T-cell (primary cell): ENCODE measurements at regions not wholly inside any gene's neighbourhood (a gene's known extent, or its start where the extent isn't known, plus 50 kb on each side); places are given as distances from the start of the nearest gene placed in this dataset.

ENCODE experiments used
- ATAC-seq, 4 experiments: fragments of 200-7000 bp in 3 of 4; fragments of 150-1000 bp in 1 of 4; cut with Tn5 transposase; replicated peaks in 1 of 4; 1 replicate in 3 of 4; 2 replicates in 1 of 4; pipeline ENCODE4 v1.10.0; 2021; ENCODE audit warnings: moderate library complexity in 3 of 4, mild to moderate bottlenecking in 2 of 4, moderate number of reproducible peaks in 1 of 4
- CTCF ChIA-PET, 2 donors: fragments of 300-600 bp; sonication (Branson Sonifier 250); formaldehyde crosslinking; loops; one replicate each; lab custom pipeline; 2022; ENCODE audit warnings: antibody characterized with exemption in 2 of 2; lab: Charles Lee
- POLR2A ChIA-PET, 2 donors: fragments of 300-600 bp; sonication (Branson Sonifier 250); formaldehyde crosslinking; loops; one replicate each; lab custom pipeline; 2022; ENCODE audit warnings: antibody characterized with exemption in 2 of 2; lab: Charles Lee
- DNase-seq, 35 experiments: peaks; one replicate each; pipeline versions ENCODE4 v3.0.0 to v3.0.0-alpha.2; 2013 to 2023
- H3K27ac ChIP-seq: one replicate; pipeline ENCODE4 v1.5.1; 2013; ENCODE audit warnings: low read length
- H3K27me3 ChIP-seq, 2 experiments: replicated peaks in 1 of 2; 1 replicate in 1 of 2; 2 replicates in 1 of 2; pipeline versions ENCODE4 v1.6.1 to v1.7.0; 2013; ENCODE audit warnings: low read length in 1 of 2, mixed read lengths in 1 of 2; ENCODE audit not compliant: control insufficient read depth in 2 of 2, insufficient read depth in 2 of 2; ENCODE audit errors: extremely low read depth in 1 of 2
- H3K36me3 ChIP-seq, 2 donors: 1 replicate in 1 of 2; 2 replicates in 1 of 2; pipeline versions ENCODE4 v1.6.1 to v1.7.0; 2013; ENCODE audit warnings: low read length in 1 of 2; ENCODE audit not compliant: control insufficient read depth in 2 of 2, insufficient read depth in 1 of 2; ENCODE audit errors: extremely low read depth in 1 of 2
- H3K4me1 ChIP-seq, 2 experiments: 1 replicate in 1 of 2; 2 replicates in 1 of 2; pipeline versions ENCODE4 v1.6.1 to v1.7.0; 2013; ENCODE audit warnings: low read length in 2 of 2, mixed read lengths in 1 of 2; ENCODE audit not compliant: insufficient read depth in 2 of 2, control insufficient read depth in 1 of 2; ENCODE audit errors: extremely low read depth in 1 of 2
- H3K4me3 ChIP-seq, 2 donors: 1 replicate in 1 of 2; 2 replicates in 1 of 2; pipeline versions ENCODE4 v1.5.1 to v1.7.0; 2013; ENCODE audit warnings: mild to moderate bottlenecking in 2 of 2, low read length in 1 of 2, moderate library complexity in 1 of 2; ENCODE audit not compliant: control insufficient read depth in 1 of 2; ENCODE audit errors: extremely low read depth in 1 of 2
- H3K9me3 ChIP-seq: 2 replicates; pipeline ENCODE4 v1.7.0; 2013
- H3K27ac Mint-ChIP-seq, 2 donors: one replicate each; pipeline ENCODE4 v1.8.0; 2020 to 2021; ENCODE audit warnings: mild to moderate bottlenecking in 2 of 2, mixed read lengths in 2 of 2
- H3K27me3 Mint-ChIP-seq, 2 donors: one replicate each; pipeline ENCODE4 v1.8.0; 2021 to 2022; ENCODE audit warnings: mixed read lengths in 2 of 2
- H3K36me3 Mint-ChIP-seq: one replicate; pipeline ENCODE4 v1.8.0; 2021; ENCODE audit warnings: mixed read lengths
- H3K4me1 Mint-ChIP-seq, 3 donors: one replicate each; pipeline ENCODE4 v1.8.0; 2020 to 2022; ENCODE audit warnings: mixed read lengths in 3 of 3, mild to moderate bottlenecking in 1 of 3
- H3K4me3 Mint-ChIP-seq, 3 donors: one replicate each; pipeline ENCODE4 v1.8.0; 2020 to 2022; ENCODE audit warnings: mild to moderate bottlenecking in 3 of 3, mixed read lengths in 3 of 3, moderate library complexity in 3 of 3
- H3K9me3 Mint-ChIP-seq, 3 donors: one replicate each; pipeline ENCODE4 v1.8.0; 2020 to 2022; ENCODE audit warnings: mixed read lengths in 3 of 3
- WGBS: methylation state at CpG from one replicate; pipeline ENCODE4 v1.1.5; 2013; ENCODE audit warnings: missing lambda C conversion rate; ENCODE audit not compliant: insufficient coverage; 5-methylcytosine and 5-hydroxymethylcytosine counted together

- ATAC-seq (no peak), DNase-seq (no peak)
- H3K36me3 ChIP-seq: no peaks in the 10 kb centered on the region
- no peaks in the 10 kb centered on the region for H3K9me3 ChIP-seq
- CTCF ChIA-PET: no interaction called here
- no peaks in the 10 kb centered on the region for H3K4me1 Mint-ChIP-seq
- no peak overlapping the region for H3K4me3 ChIP-seq
- 100% methylated on average over 1 of the region's 1 CpG for WGBS
- POLR2A ChIA-PET: no interaction called here
- peaks cover 0 to 6% (median 4%) of the 10 kb centered on the region in 3 donors for H3K9me3 Mint-ChIP-seq
- H3K4me1 ChIP-seq: no peaks in the 10 kb centered on the region
- H3K27ac Mint-ChIP-seq: no peak overlapping the region
- no peak overlapping the region for H3K4me3 Mint-ChIP-seq
- peaks cover 0 to 4% of the 10 kb centered on the region in 2 donors for H3K27me3 Mint-ChIP-seq
- no peaks in the 10 kb centered on the region for H3K27me3 ChIP-seq
- H3K27ac ChIP-seq: no peak overlapping the region
- H3K36me3 Mint-ChIP-seq: no peaks in the 10 kb centered on the region
Measured at GRCh38 chr20:39342463-39342862, 380.3 kb downstream of the DHX35 start.

- POLR2A ChIA-PET: no interaction called here
- peaks cover 0 to 6% (median 0%) of the 10 kb centered on the region in 3 donors for H3K9me3 Mint-ChIP-seq
- H3K36me3 Mint-ChIP-seq: no peaks in the 10 kb centered on the region
- H3K27ac ChIP-seq: no peak overlapping the region
- H3K27me3 ChIP-seq: no peaks in the 10 kb centered on the region
- no peaks in the 10 kb centered on the region for H3K4me1 Mint-ChIP-seq
- CTCF ChIA-PET: no interaction called here
- no peak overlapping the region for H3K4me3 ChIP-seq
- no peak for ATAC-seq
- no peaks in the 10 kb centered on the region for H3K9me3 ChIP-seq
- H3K4me3 Mint-ChIP-seq: no peak overlapping the region
- no peak overlapping the region for H3K27ac Mint-ChIP-seq
- H3K4me1 ChIP-seq: no peaks in the 10 kb centered on the region
- DNase-seq: no peak
- H3K36me3 ChIP-seq: no peaks in the 10 kb centered on the region
- WGBS: 88% methylated on average over 4 of the region's 6 CpGs
- H3K27me3 Mint-ChIP-seq: peaks cover 0 to 12% of the 10 kb centered on the region in 2 donors
Measured at GRCh38 chr20:39338469-39339376, 376.6 kb downstream of the DHX35 start.

DNA sequence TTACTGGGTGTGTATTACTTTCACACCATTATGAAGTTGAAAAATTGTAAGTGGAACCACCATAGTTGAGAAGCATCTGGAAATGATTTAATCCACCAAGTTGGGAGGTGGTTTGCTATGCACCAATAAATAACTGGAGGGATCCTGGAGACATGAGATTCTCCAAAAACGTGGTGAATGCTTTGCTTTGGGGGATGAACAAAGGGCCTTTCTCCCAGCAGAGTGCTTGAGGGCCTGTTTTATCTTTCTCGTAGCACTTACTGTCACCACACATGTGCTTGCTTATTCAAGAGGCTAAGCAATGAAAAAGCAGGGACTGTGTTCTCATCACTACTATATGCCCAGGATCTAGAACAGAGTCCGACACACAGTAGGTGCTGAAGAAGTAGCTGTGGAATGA, 371.1 kb downstream of the DHX35 start:
- peaks cover 5 to 12% of the 10 kb centered on the region in 2 donors for H3K27me3 Mint-ChIP-seq
- H3K27me3 ChIP-seq: no peaks in the 10 kb centered on the region
- no peaks in the 10 kb centered on the region for H3K9me3 Mint-ChIP-seq
- H3K36me3 Mint-ChIP-seq: no peaks in the 10 kb centered on the region
- no peak overlapping the region for H3K4me3 Mint-ChIP-seq
- H3K4me3 ChIP-seq: no peak overlapping the region
- H3K27ac ChIP-seq: no peak overlapping the region
- no peak overlapping the region for H3K27ac Mint-ChIP-seq
- ATAC-seq: no peak
- no peak for DNase-seq
- no peaks in the 10 kb centered on the region for H3K4me1 ChIP-seq
- CTCF ChIA-PET: no interaction called here
- no peaks in the 10 kb centered on the region for H3K4me1 Mint-ChIP-seq
- no peaks in the 10 kb centered on the region for H3K9me3 ChIP-seq
- no peaks in the 10 kb centered on the region for H3K36me3 ChIP-seq
- POLR2A ChIA-PET: no interaction called here
- 0% methylated on average over 1 of the region's 3 CpGs for WGBS

GRCh38 chr20:39328347-39328746, 366.2 kb downstream of the DHX35 start:
- Histone ChIP-seq H3K27me3 (peaks cover 0 to 2% of the 10 kb centered on the region in 2 experiments), H3K36me3 (no peaks in the 10 kb centered on the region), H3K9me3 (no peaks in the 10 kb centered on the region), H3K4me3 (no peak overlapping the region), H3K27ac (no peak overlapping the region), H3K4me1 (no peaks in the 10 kb centered on the region)
- H3K36me3 Mint-ChIP-seq: no peaks in the 10 kb centered on the region
- H3K9me3 Mint-ChIP-seq: no peaks in the 10 kb centered on the region
- peaks cover 5 to 7% of the 10 kb centered on the region in 2 donors for H3K27me3 Mint-ChIP-seq
- no peak for ATAC-seq
- CTCF ChIA-PET: no interaction called here
- H3K4me3 Mint-ChIP-seq: no peak overlapping the region
- DNase-seq: no peak
- H3K4me1 Mint-ChIP-seq: no peaks in the 10 kb centered on the region
- POLR2A ChIA-PET: no interaction called here
- WGBS: 0% methylated on average over 1 of the region's 4 CpGs
- H3K27ac Mint-ChIP-seq: no peak overlapping the region

GRCh38 chr20:39326050-39326449, 363.9 kb downstream of the DHX35 start:
- no peaks in the 10 kb centered on the region for H3K4me1 ChIP-seq
- H3K4me3 ChIP-seq: no peak overlapping the region
- no peak overlapping the region for H3K27ac ChIP-seq
- H3K27me3 Mint-ChIP-seq: peaks cover 5 to 7% of the 10 kb centered on the region in 2 donors
- H3K36me3 ChIP-seq: no peaks in the 10 kb centered on the region
- no peak for ATAC-seq
- ChIA-PET POLR2A (no interaction called here), CTCF (no interaction called here)
- H3K9me3 ChIP-seq: no peaks in the 10 kb centered on the region
- DNase-seq: no peak
- H3K4me1 Mint-ChIP-seq: no peaks in the 10 kb centered on the region
- no peak overlapping the region for H3K4me3 Mint-ChIP-seq
- H3K27ac Mint-ChIP-seq: no peak overlapping the region
- WGBS: no CpG with 5 or more reads among the region's 3 CpGs
- no peaks in the 10 kb centered on the region for H3K9me3 Mint-ChIP-seq
- H3K36me3 Mint-ChIP-seq: no peaks in the 10 kb centered on the region
- peaks cover 0 to 2% of the 10 kb centered on the region in 2 experiments for H3K27me3 ChIP-seq

DNA sequence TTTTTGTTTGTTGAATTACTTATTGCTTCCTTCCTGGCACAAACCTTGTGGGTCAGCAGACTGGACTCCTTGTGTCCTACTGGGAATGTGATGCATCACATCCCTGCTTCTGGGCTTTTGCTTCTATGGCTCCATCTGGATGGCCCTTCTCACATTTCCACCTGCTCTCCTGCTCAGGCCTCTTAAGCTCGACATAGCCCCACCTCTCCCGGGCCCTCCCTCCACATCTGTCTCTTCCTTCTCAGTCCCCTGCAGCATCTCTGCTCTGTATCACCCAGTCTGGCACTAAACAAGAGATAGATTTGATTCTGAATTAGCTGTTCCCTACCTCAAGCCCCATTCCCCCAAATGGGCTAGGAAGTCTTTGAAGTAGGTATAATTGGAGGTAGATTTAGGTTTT, 356.8 kb downstream of the DHX35 start:
- ChIA-PET CTCF (no interaction called here), POLR2A (no interaction called here)
- H3K4me1 Mint-ChIP-seq: no peaks in the 10 kb centered on the region
- DNase-seq (no peak), ATAC-seq (no peak)
- Histone ChIP-seq H3K4me3 (no peak overlapping the region), H3K27ac (no peak overlapping the region), H3K27me3 (no peaks in the 10 kb centered on the region), H3K4me1 (no peaks in the 10 kb centered on the region), H3K9me3 (no peaks in the 10 kb centered on the region), H3K36me3 (no peaks in the 10 kb centered on the region)
- 24% methylated on average over 2 of the region's 2 CpGs for WGBS
- no peak overlapping the region for H3K27ac Mint-ChIP-seq
- H3K36me3 Mint-ChIP-seq: no peaks in the 10 kb centered on the region
- H3K4me3 Mint-ChIP-seq: no peak overlapping the region
- peaks cover 10 to 15% of the 10 kb centered on the region in 2 donors for H3K27me3 Mint-ChIP-seq
- H3K9me3 Mint-ChIP-seq: peaks cover 0 to 4% (median 0%) of the 10 kb centered on the region in 3 donors
